ENCODE measurements at regions not wholly inside any gene's neighbourhood (a gene's known extent, or its start where the extent isn't known, plus 50 kb on each side); places are given as distances from the start of the nearest gene placed in this dataset.

DNA sequence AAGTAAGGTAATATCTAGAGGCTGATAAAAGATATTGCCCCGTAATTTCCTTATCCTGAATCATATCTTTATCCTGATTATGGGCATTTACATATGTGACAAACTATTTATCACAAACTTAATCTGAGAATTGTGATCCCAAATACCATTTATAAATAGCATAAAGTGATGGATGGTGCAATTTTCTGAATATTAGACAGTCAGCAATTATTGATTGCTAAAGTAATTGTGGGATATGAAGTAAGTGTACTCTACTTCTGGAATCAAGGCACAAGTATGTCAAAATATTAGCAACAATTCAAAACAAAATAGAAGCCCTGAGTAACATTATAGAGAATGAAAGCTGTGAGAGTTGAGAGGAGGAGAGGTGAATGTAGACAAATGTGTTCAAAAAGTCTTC is 361.9 kb upstream of the CDH6 start:
- H3K27ac ChIP-seq = no peak overlapping the region
- TF ChIP-seq ZFX (IDR thresholded peaks at IDR 0.05; ENCODE audit: borderline replicate concordance) = no peak
- TF ChIP-seq, protein P1, sequence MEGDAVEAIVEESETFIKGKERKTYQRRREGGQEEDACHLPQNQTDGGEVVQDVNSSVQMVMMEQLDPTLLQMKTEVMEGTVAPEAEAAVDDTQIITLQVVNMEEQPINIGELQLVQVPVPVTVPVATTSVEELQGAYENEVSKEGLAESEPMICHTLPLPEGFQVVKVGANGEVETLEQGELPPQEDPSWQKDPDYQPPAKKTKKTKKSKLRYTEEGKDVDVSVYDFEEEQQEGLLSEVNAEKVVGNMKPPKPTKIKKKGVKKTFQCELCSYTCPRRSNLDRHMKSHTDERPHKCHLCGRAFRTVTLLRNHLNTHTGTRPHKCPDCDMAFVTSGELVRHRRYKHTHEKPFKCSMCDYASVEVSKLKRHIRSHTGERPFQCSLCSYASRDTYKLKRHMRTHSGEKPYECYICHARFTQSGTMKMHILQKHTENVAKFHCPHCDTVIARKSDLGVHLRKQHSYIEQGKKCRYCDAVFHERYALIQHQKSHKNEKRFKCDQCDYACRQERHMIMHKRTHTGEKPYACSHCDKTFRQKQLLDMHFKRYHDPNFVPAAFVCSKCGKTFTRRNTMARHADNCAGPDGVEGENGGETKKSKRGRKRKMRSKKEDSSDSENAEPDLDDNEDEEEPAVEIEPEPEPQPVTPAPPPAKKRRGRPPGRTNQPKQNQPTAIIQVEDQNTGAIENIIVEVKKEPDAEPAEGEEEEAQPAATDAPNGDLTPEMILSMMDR (IDR thresholded peaks at IDR 0.05) = no peak

DNA sequence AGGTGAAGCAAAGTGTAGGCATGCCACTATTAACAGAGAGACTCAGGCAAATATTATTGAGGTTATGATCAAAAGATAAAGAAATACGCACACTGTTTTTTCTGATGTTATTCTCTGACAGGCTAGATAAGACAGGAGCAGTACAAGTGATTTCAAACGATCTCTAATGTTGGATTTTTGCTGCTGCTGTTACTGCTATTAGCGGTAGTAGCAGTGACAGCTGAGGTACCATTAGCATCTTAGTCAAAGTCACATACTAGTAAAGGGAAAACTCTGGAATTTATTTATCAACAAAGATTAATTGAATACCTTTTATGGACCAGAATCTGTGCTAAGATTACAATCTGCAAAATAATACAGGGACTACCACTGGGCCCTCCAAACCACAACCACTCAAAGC is 362.4 kb upstream of the CDH6 start:
- no peak overlapping the region for H3K27ac ChIP-seq
- TF ChIP-seq, protein P1 (IDR thresholded peaks at IDR 0.05) = no peak
- no peak for TF ChIP-seq ZFX (IDR thresholded peaks at IDR 0.05; ENCODE audit: borderline replicate concordance)

DNA sequence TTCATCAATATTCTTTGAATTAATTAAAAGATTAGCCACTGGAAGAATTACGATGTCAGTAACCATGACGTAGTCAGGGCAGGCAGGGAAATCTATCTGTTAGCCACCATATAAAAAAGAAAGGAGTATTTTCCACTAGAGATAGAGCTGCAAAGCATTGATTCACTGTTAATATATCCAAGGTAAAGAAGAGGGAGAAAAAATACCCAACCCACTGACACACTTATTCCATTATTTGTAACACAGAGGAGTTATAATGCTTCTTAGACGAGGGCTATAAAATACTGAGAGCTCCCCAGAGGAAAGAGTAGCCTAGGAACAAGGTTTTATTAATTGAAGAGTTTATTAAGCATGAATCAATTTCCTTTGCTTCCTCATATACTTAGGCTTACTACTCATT is 382.2 kb upstream of the CDH6 start:
- H3K27ac ChIP-seq = no peak overlapping the region
- no peak for TF ChIP-seq ZFX (IDR thresholded peaks at IDR 0.05; ENCODE audit: borderline replicate concordance)
- TF ChIP-seq, protein P1 (IDR thresholded peaks at IDR 0.05) = no peak

DNA sequence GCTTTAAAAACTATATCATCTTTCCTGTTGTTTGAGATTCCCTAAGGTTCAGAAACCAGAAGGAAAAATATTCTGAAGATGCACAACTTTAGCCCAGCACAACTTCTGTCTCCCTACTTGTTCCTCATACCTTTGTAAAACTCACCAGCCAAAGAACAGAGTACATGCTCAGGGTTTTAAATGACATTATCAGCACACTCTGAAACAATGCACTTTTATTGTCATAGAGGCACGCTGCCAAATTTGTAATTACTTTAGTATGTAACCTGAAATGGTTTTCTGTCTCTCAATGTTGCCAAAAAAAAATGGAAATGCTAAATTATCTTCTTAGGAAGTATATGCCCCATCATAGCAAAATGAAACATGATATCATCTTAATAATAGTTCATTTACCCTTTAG is 383.6 kb upstream of the CDH6 start:
- TF ChIP-seq ZFX (IDR thresholded peaks at IDR 0.05; ENCODE audit: borderline replicate concordance) = no peak
- TF ChIP-seq, protein P1 (IDR thresholded peaks at IDR 0.05) = no peak
- H3K27ac ChIP-seq = no peak overlapping the region

DNA sequence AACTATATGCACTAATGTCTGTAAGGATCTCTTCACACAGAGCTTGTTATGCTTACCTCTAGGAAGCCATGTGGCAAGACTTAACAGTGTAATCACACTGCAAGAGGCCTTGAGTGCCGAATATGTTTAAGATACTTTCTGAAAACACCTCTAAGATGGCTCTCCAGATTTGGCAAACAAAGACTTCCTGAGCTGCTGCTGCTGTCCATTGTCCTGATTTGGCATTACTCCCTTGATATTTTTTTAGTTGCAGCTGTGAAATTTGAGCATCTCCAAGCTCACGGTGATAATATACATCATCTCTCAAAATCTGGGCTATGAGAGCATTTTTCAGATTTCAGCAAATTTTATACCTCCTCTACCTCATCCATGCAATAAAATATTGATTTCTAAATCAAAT is 384.5 kb upstream of the CDH6 start:
- TF ChIP-seq, protein P1 (IDR thresholded peaks at IDR 0.05) = no peak
- no peak overlapping the region for H3K27ac ChIP-seq

DNA sequence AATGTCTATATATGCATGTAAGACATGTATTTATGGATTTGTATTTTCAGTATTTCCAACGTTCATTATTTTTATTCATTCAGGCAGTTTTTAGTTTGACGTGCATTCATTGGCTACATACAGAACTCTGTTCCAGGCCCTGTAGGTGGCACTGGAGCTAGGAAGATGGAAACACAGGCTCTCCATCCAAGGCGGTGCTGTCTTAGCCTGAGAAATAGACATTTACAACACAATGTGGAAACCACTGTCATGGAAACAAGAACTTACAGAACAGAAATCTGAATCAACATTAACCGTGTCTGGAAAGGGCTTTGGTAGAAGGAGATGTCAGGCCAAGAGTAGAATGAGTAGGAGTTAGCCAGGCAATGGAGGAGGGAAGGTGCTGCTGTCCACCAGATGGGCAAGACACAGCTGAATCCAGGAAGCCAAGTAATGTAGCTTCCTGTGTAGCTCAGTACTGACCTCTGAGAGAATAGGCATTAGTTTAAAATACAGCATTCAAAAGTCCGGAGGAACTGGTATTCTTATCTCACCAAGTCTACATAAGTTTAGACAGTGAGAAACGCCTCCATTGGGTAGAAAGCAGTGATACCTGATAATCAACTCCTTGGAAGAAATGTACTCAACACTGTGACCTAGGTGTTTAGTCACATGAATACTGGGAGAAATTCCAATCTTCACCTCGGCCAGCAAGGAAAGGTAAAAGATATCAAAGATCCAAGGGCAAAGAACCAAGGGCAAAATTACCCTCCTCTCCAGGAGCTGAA is 388.6 kb upstream of the CDH6 start:
- H3K27ac ChIP-seq = no peak overlapping the region
- no peak for TF ChIP-seq ZFX (IDR thresholded peaks at IDR 0.05; ENCODE audit: borderline replicate concordance)
- TF ChIP-seq, protein P1 (IDR thresholded peaks at IDR 0.05) = no peak

DNA sequence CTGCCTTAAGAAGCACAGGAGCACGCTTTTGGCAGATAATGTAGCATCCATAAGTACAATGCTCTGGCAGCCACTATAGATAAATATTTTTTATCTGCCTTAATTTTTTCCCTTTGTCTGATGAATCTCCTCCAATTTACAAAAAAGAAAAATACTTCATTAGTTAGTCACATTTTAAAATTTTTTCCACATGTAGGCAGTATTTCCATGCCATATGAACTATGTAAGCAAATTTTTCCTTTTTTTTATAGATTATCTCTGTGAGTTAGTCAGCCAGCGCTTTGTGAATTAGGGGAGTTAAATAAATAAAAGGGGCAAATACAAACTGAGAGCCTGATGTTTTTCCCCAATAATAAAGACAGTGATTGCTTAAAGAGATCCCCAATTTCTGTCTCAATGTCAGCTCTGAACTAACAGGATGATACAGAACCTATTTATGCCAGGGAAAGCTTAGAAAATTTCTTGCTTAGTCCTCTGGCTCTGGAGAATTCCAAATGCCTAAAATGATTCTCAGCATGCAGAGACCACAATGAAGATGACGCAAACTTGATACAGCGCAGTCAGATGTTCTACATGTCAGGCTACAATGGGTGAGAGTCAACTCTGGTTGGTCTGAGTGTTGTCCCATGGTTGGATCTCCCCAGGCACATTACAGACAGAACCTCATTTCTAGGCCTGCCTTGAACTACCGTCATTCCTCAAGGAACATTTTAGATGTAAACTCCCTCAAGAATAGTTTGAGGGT is 390.4 kb upstream of the CDH6 start:
- H3K27ac ChIP-seq = no peak overlapping the region
- TF ChIP-seq, protein P1 (IDR thresholded peaks at IDR 0.05) = no peak
- TF ChIP-seq ZFX (IDR thresholded peaks at IDR 0.05; ENCODE audit: borderline replicate concordance) = no peak
